ENCODE measurements at regions not wholly inside any gene's neighbourhood (a gene's known extent, or its start where the extent isn't known, plus 50 kb on each side); places are given as distances from the start of the nearest gene placed in this dataset.

DNA sequence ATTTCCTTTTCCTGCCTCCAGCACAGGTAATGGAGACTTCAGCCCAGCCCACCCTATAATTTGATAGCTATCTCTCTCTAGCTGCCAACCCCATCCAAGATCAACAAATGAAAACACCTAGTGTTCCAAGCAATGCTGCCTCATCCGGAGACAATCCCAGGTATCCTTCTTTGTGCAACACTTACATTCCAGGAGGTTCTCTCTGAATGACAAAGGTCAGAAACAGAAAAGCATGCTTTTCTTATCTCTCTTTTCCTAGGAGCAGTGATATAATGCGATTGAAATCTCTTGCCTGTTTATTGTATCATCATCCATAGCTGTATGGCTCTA is 699.3 kb downstream of the INHBA start:
- TF ChIP-seq, protein P1, sequence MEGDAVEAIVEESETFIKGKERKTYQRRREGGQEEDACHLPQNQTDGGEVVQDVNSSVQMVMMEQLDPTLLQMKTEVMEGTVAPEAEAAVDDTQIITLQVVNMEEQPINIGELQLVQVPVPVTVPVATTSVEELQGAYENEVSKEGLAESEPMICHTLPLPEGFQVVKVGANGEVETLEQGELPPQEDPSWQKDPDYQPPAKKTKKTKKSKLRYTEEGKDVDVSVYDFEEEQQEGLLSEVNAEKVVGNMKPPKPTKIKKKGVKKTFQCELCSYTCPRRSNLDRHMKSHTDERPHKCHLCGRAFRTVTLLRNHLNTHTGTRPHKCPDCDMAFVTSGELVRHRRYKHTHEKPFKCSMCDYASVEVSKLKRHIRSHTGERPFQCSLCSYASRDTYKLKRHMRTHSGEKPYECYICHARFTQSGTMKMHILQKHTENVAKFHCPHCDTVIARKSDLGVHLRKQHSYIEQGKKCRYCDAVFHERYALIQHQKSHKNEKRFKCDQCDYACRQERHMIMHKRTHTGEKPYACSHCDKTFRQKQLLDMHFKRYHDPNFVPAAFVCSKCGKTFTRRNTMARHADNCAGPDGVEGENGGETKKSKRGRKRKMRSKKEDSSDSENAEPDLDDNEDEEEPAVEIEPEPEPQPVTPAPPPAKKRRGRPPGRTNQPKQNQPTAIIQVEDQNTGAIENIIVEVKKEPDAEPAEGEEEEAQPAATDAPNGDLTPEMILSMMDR (IDR thresholded peaks at IDR 0.05) = no peak
- no peak for TF ChIP-seq POLR2A (IDR thresholded peaks at IDR 0.05)

Data from right lobe of liver (tissue), 4 donors.